ENCODE measurements at regions not wholly inside any gene's neighbourhood (a gene's known extent, or its start where the extent isn't known, plus 50 kb on each side); places are given as distances from the start of the nearest gene placed in this dataset.

DNA sequence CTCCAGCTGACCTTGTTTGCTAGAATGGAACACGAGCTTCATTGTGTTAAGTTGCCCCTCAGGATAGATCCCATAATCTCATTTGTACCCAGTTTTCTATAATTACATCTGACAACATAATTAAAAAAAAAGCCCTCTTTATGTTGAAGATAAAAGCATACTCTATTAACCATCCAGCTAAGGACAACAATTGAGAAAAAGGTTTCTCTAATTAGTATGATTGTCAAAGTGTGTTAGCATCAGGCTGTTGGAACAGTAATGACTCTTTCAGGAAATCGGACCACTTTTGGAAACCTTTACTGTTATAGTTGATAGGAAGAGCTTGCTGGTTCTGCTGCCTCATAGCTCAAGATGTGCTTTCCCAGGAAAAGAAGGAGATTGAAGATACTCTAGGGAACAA, 172.6 kb downstream of the FHIP1A start:
- no peak for TF ChIP-seq POLR2A (IDR thresholded peaks at IDR 0.05; ENCODE audit: low read depth, low read length)
- TF ChIP-seq, protein P1, sequence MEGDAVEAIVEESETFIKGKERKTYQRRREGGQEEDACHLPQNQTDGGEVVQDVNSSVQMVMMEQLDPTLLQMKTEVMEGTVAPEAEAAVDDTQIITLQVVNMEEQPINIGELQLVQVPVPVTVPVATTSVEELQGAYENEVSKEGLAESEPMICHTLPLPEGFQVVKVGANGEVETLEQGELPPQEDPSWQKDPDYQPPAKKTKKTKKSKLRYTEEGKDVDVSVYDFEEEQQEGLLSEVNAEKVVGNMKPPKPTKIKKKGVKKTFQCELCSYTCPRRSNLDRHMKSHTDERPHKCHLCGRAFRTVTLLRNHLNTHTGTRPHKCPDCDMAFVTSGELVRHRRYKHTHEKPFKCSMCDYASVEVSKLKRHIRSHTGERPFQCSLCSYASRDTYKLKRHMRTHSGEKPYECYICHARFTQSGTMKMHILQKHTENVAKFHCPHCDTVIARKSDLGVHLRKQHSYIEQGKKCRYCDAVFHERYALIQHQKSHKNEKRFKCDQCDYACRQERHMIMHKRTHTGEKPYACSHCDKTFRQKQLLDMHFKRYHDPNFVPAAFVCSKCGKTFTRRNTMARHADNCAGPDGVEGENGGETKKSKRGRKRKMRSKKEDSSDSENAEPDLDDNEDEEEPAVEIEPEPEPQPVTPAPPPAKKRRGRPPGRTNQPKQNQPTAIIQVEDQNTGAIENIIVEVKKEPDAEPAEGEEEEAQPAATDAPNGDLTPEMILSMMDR (conservative IDR thresholded peaks at IDR 0.05; ENCODE audit: low read depth, low read length): no peak

Measured in IMR-90 (cell line).